ENCODE measurements at regions not wholly inside any gene's neighbourhood (a gene's known extent, or its start where the extent isn't known, plus 50 kb on each side); places are given as distances from the start of the nearest gene placed in this dataset.

DNA sequence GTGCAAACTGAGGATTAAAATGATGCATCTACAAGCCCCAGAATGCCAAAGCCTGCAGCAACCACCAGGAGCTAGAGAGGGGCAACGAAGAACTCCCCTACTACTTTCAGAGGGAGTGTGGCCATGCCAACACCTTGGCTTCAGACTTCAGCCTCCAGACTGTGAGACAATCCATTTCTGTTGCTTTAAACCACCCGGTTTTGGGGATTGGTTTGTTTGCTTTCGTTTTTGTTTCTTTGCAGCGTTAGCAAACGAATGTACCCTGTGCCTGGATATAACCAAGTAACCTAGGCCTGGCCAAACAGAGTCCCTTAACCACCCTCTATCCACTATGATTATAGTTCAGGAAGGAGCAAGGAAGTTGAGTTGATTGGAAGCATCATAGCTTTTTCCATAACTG is 171.2 kb upstream of the NCK2 start:
- no peak overlapping the region for H3K18ac ChIP-seq (ENCODE audit: extremely low read depth, low read length)
- no peak overlapping the region for H3K56ac ChIP-seq (replicated peaks; ENCODE audit: insufficient read length, low read depth, low read length)
- H2BK5ac ChIP-seq (ENCODE audit: low read depth, low read length): no peak overlapping the region
- no peak overlapping the region for H4K8ac ChIP-seq (ENCODE audit: extremely low read depth, insufficient read depth, low read length)
- WGBS, 2 experiments (ENCODE audit: extremely low coverage in 1 of 2, insufficient coverage in 1 of 2, insufficient read length in 1 of 2, insufficient replicate concordance in 2 of 2, low coverage in 1 of 2, low lambda C conversion rate in 2 of 2, missing lambda C conversion rate in 1 of 2): 88% methylated on average over 5 of the region's 5 CpGs; no CpG with 5 or more reads in 1 of the 2 experiments
- H3K4me3 ChIP-seq (ENCODE audit: extremely low read depth in 1 of 4, insufficient read depth in 2 of 4, low read depth in 3 of 4, low read length in 4 of 4): no peak overlapping the region
- no peak overlapping the region for H2BK20ac ChIP-seq (ENCODE audit: low read length)
- H4K20me1 ChIP-seq (replicated peaks in 1 of 2; ENCODE audit: control insufficient read depth in 1 of 2, insufficient read depth in 2 of 2, low read length in 2 of 2): no peaks in the 10 kb centered on the region
- H3K36me3 ChIP-seq (ENCODE audit: control insufficient read depth in 2 of 4, insufficient read depth in 4 of 4, low read length in 3 of 4): no peaks in the 10 kb centered on the region
- no peak overlapping the region for H3K23ac ChIP-seq (ENCODE audit: insufficient read length)
- no peak overlapping the region for H2AFZ ChIP-seq (ENCODE audit: low read length)
- POLR2A ChIA-PET (ENCODE audit: partially characterized antibody): interaction anchor here (0.6 kb wide), 1 partner anchor 170 kb away, joined by 3 read pairs; no protein-coding TSS in a partner anchor
- H3K27ac ChIP-seq (ENCODE audit: low read depth, low read length): no peak overlapping the region
- H3K14ac ChIP-seq (ENCODE audit: insufficient read length): no peak overlapping the region
- FAIRE-seq: no peak
- no peaks in the 10 kb centered on the region; a peak in 2 of 7 replicates for H3K27me3 ChIP-seq (replicated peaks in 1 of 4; ENCODE audit: control insufficient read depth in 3 of 4, extremely low read depth in 1 of 4, insufficient read depth in 3 of 4, low read length in 3 of 4)
- no peaks in the 10 kb centered on the region; the same call in 1 of the 2 replicates for H3K79me1 ChIP-seq (ENCODE audit: low read depth, low read length)
- H3K79me2 ChIP-seq (ENCODE audit: control insufficient read depth in 1 of 2, insufficient read depth in 2 of 2, low read length in 2 of 2): no peaks in the 10 kb centered on the region
- H2BK120ac ChIP-seq (replicated peaks; ENCODE audit: low read depth, low read length): no peak overlapping the region
- H3K4ac ChIP-seq (replicated peaks; ENCODE audit: insufficient read length, low read depth, low read length): no peak overlapping the region
- H4K91ac ChIP-seq (replicated peaks; ENCODE audit: insufficient read length, low read length): no peak overlapping the region
- no peak overlapping the region for H2BK12ac ChIP-seq (ENCODE audit: low read depth, low read length)
- no peaks in the 10 kb centered on the region for H3K23me2 ChIP-seq (ENCODE audit: low read depth, low read length)
- H3K9me3 ChIP-seq (ENCODE audit: insufficient read depth in 2 of 2, low read depth in 1 of 2, low read length in 1 of 2): no peaks in the 10 kb centered on the region
- H3K9ac ChIP-seq (replicated peaks in 1 of 4; ENCODE audit: extremely low read depth in 1 of 4, low read depth in 3 of 4, low read length in 3 of 4): no peak overlapping the region
- H4K5ac ChIP-seq (ENCODE audit: insufficient read length, low read depth, low read length): no peak overlapping the region
- DNase-seq (ENCODE audit: low read depth in 1 of 2, low spot score in 2 of 2): no peak
- no peak overlapping the region for H2AK5ac ChIP-seq (ENCODE audit: low read depth, low read length)
- peaks cover 0 to 6% (median 5%) of the 10 kb centered on the region in 4 experiments; a peak in 5 of 7 replicates for H3K4me1 ChIP-seq (replicated peaks in 1 of 4; ENCODE audit: control insufficient read depth in 3 of 4, insufficient read depth in 4 of 4, low read length in 3 of 4)
- CTCF ChIA-PET (ENCODE audit: partially characterized antibody): interaction anchor here (0.6 to 1.4 kb wide), 6 partner anchors 9 to 816 kb away, joined by 3 to 4 read pairs (median 3); no protein-coding TSS in a partner anchor
- H3K4me2 ChIP-seq (ENCODE audit: insufficient read depth in 1 of 2, low read depth in 2 of 2, low read length in 2 of 2): no peak overlapping the region
- no peak overlapping the region for H2BK15ac ChIP-seq (ENCODE audit: low read length)
- TF ChIP-seq BACH1 (IDR thresholded peaks at IDR 0.05; ENCODE audit: low read length): no peak
- no peak for TF ChIP-seq KDM5A (IDR thresholded peaks at IDR 0.05; ENCODE audit: low read length)
- TF ChIP-seq RFX5 (IDR thresholded peaks at IDR 0.05; ENCODE audit: borderline replicate concordance, low read depth, low read length): no peak
- TF ChIP-seq FOSL1 (IDR thresholded peaks at IDR 0.05; ENCODE audit: insufficient read depth, low read depth, low read length): no peak
- TF ChIP-seq EZH2 (IDR thresholded peaks at IDR 0.05; ENCODE audit: low read depth, low read length, severe bottlenecking): no peak
- TF ChIP-seq, protein P1, sequence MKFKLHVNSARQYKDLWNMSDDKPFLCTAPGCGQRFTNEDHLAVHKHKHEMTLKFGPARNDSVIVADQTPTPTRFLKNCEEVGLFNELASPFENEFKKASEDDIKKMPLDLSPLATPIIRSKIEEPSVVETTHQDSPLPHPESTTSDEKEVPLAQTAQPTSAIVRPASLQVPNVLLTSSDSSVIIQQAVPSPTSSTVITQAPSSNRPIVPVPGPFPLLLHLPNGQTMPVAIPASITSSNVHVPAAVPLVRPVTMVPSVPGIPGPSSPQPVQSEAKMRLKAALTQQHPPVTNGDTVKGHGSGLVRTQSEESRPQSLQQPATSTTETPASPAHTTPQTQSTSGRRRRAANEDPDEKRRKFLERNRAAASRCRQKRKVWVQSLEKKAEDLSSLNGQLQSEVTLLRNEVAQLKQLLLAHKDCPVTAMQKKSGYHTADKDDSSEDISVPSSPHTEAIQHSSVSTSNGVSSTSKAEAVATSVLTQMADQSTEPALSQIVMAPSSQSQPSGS (IDR thresholded peaks at IDR 0.05; ENCODE audit: low read length): no peak
- no peak for TF ChIP-seq TEAD4 (IDR thresholded peaks at IDR 0.05; ENCODE audit: low read depth, low read length)
